ENCODE measurements at regions not wholly inside any gene's neighbourhood (a gene's known extent, or its start where the extent isn't known, plus 50 kb on each side); places are given as distances from the start of the nearest gene placed in this dataset.

DNA sequence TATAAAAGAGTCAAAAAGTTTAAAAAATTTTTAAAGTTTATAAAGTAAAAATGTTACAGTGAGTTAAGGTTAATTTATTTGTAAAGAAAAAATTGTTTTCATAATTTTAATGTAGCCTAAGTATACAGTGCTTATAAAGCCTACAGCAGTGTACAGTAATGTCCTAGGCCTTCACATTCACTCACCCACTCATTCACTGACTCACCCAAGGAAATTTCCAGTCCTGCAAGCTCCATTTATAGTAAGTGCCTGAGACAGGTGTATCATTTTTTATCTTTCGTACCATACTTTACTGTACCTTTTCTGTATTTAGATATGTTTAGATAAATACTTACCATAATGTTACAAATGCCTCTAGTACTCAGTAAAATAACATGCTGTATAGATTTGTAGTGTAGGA is 269.7 kb upstream of the PHF14 start:
- Histone ChIP-seq H3K27ac (no peak overlapping the region), H3K36me3 (ENCODE audit: low read depth, missing control alignments) (no peaks in the 10 kb centered on the region), H3K9me3 (no peaks in the 10 kb centered on the region), H3K4me3 (no peak overlapping the region), H3K27me3 (no peaks in the 10 kb centered on the region), H3K4me1 (no peaks in the 10 kb centered on the region)
- intact Hi-C loops (cut with DNase I; ENCODE audit: low total_unique reads) = no loop called here
- no peak for TF ChIP-seq POLR2A (IDR thresholded peaks at IDR 0.05)
- no peak for TF ChIP-seq CTCF (IDR thresholded peaks at IDR 0.05)
- 83 to 86% methylated on average over 1 of the region's 1 CpG for WGBS, 2 donors
- DNase-seq = no peak

GRCh38 chr7:10704653-10705052 is 269.0 kb upstream of the PHF14 start:
- Histone ChIP-seq H3K27ac (no peak overlapping the region), H3K4me3 (no peak overlapping the region), H3K4me1 (no peaks in the 10 kb centered on the region), H3K27me3 (no peaks in the 10 kb centered on the region), H3K9me3 (no peaks in the 10 kb centered on the region), H3K36me3 (ENCODE audit: low read depth, missing control alignments) (no peaks in the 10 kb centered on the region)
- WGBS, 2 donors = 93 to 94% methylated on average over 4 of the region's 4 CpGs
- DNase-seq = no peak
- intact Hi-C loops (cut with DNase I; ENCODE audit: low total_unique reads) = no loop called here
- TF ChIP-seq CTCF (IDR thresholded peaks at IDR 0.05) (no peak), POLR2A (IDR thresholded peaks at IDR 0.05) (no peak)

DNA sequence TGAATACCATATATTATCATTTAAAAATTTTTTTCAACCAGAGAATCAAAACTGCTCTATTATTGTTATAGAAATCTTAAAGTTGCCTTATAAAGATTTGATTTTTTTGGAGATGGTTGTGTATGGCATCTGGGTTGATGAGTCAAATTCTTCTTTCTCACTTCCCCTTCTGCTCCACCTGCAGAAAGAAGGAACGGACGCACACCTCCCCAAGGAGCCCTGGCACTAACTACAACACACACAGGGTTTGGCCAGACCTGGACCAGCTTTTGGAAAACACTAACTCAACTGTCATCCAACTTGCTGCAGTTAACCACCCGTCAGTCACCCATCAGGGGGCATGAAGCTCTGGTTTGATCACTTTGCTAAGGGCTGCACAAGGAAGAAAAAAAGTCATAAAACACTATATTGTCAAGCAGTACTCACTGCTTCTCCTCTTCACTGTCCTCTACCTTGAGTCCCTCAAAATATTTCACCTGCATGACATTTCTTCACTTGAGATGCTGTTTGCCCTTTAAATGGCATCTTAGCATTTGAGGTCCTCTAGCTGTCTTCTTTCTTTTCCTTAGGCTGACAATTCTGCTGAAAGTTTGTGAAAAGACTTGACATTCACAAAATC is 266.7 kb upstream of the PHF14 start:
- Histone ChIP-seq H3K9me3 (no peaks in the 10 kb centered on the region), H3K4me3 (no peak overlapping the region), H3K27me3 (no peaks in the 10 kb centered on the region), H3K27ac (no peak overlapping the region), H3K36me3 (ENCODE audit: low read depth, missing control alignments) (no peaks in the 10 kb centered on the region), H3K4me1 (no peaks in the 10 kb centered on the region)
- intact Hi-C loops (cut with DNase I; ENCODE audit: low total_unique reads) = no loop called here
- 79 to 89% methylated on average over 3 of the region's 3 CpGs for WGBS, 2 donors
- TF ChIP-seq CTCF (IDR thresholded peaks at IDR 0.05) (no peak), POLR2A (IDR thresholded peaks at IDR 0.05) (no peak)
- no peak for DNase-seq

DNA sequence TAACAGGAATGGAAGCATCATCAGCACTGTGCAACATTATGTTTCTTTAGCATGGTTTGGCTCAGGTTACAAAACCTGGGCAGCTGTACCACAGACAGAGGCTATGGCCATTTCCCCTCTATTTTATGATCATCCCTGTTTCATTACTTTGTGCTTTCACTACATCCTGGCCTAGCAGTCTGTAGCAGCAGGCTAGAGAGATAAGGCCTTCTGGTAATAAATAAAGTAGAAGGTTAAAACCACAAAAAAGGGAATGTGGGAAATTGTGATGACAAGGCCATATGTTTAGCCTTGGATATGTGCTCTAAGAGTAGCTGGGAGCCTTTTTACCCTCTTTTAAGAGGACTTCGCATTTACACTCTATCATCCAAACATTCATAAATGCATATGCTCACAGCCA is 266.2 kb upstream of the PHF14 start:
- intact Hi-C loops (cut with DNase I; ENCODE audit: low total_unique reads) = no loop called here
- WGBS, 2 donors = 71 to 77% methylated on average over 1 of the region's 1 CpG
- Histone ChIP-seq H3K27me3 (no peaks in the 10 kb centered on the region), H3K36me3 (ENCODE audit: low read depth, missing control alignments) (no peaks in the 10 kb centered on the region), H3K4me1 (no peaks in the 10 kb centered on the region), H3K9me3 (no peaks in the 10 kb centered on the region), H3K4me3 (no peak overlapping the region), H3K27ac (no peak overlapping the region)
- TF ChIP-seq CTCF (IDR thresholded peaks at IDR 0.05) (no peak), POLR2A (IDR thresholded peaks at IDR 0.05) (no peak)
- DNase-seq = no peak

GRCh38 chr7:10708447-10708846 is 265.2 kb upstream of the PHF14 start:
- H3K36me3 ChIP-seq (ENCODE audit: low read depth, missing control alignments) = no peaks in the 10 kb centered on the region
- intact Hi-C loops (cut with DNase I; ENCODE audit: low total_unique reads) = no loop called here
- 54 to 57% methylated on average over 5 of the region's 5 CpGs for WGBS, 2 donors
- H3K9me3 ChIP-seq = no peaks in the 10 kb centered on the region
- no peaks in the 10 kb centered on the region for H3K27me3 ChIP-seq
- H3K4me3 ChIP-seq = no peak overlapping the region
- H3K4me1 ChIP-seq = no peaks in the 10 kb centered on the region
- no peak overlapping the region for H3K27ac ChIP-seq
- TF ChIP-seq CTCF (IDR thresholded peaks at IDR 0.05) (no peak), POLR2A (IDR thresholded peaks at IDR 0.05) (no peak)
- peak; percentile 21 for DNase-seq

Measured in testis (tissue), 2 donors.